ENCODE measurements at regions not wholly inside any gene's neighbourhood (a gene's known extent, or its start where the extent isn't known, plus 50 kb on each side); places are given as distances from the start of the nearest gene placed in this dataset.

- intact Hi-C loops (cut with micrococcal nuclease; ENCODE audit: unreplicated experiment): no loop called here
- BruUV-seq (replicated peaks): no TSS peak
- ChIA-PET CTCF (ENCODE audit: unreplicated experiment) (no interaction called here), POLR2A (no interaction called here)
- no peaks in the 10 kb centered on the region for H3K79me2 ChIP-seq (ENCODE audit: insufficient read depth, low read depth, low read length)
- H4K20me1 ChIP-seq (ENCODE audit: insufficient read depth, low read length): no peaks in the 10 kb centered on the region
- no peak for TF ChIP-seq EZH2phosphoT487 (IDR thresholded peaks at IDR 0.05; ENCODE audit: borderline replicate concordance, low read depth, low read length)
- no peak overlapping the region for H3K4me3 ChIP-seq (ENCODE audit: low read depth, low read length, poor library complexity, severe bottlenecking)
- no peaks in the 10 kb centered on the region for H3K9me2 ChIP-seq (ENCODE audit: insufficient read depth, low read length)
- no peak for DNase-seq (ENCODE audit: low spot score)
- H2AFZ ChIP-seq (ENCODE audit: low read length): no peak overlapping the region
- no peak overlapping the region for H3K27ac ChIP-seq (ENCODE audit: low read depth, low read length, poor library complexity, severe bottlenecking)
- no peaks in the 10 kb centered on the region for H3K36me3 ChIP-seq (ENCODE audit: insufficient read depth, low read length)
- H3K4me1 ChIP-seq (ENCODE audit: insufficient read depth, low read length, poor library complexity, severe bottlenecking): no peaks in the 10 kb centered on the region
- no peak overlapping the region for H3K4me2 ChIP-seq (ENCODE audit: low read length)
- no peaks in the 10 kb centered on the region for H3K9me3 ChIP-seq (ENCODE audit: low read length)
Observed at GRCh38 chr2:13401312-13401711, 684.6 kb downstream of the TRIB2 start.

GRCh38 chr2:13413989-13414388 is 697.3 kb downstream of the TRIB2 start:
- intact Hi-C loops (cut with micrococcal nuclease; ENCODE audit: unreplicated experiment): no loop called here
- CTCF ChIA-PET (ENCODE audit: unreplicated experiment): no interaction called here
- TF ChIP-seq CTCF (conservative IDR thresholded peaks at IDR 0.05; ENCODE audit: low read length): no peak
- TF ChIP-seq EZH2phosphoT487 (IDR thresholded peaks at IDR 0.05; ENCODE audit: borderline replicate concordance, low read depth, low read length): no peak
- no peak overlapping the region for H3K27ac ChIP-seq (ENCODE audit: low read depth, low read length, poor library complexity, severe bottlenecking)
- H3K36me3 ChIP-seq (ENCODE audit: insufficient read depth, low read length): no peaks in the 10 kb centered on the region
- H3K4me1 ChIP-seq (ENCODE audit: insufficient read depth, low read length, poor library complexity, severe bottlenecking): no peaks in the 10 kb centered on the region
- no peak overlapping the region for H3K4me2 ChIP-seq (ENCODE audit: low read length)
- BruUV-seq (replicated peaks): no TSS peak
- H3K9me2 ChIP-seq (ENCODE audit: insufficient read depth, low read length): no peaks in the 10 kb centered on the region
- H4K20me1 ChIP-seq (ENCODE audit: insufficient read depth, low read length): no peaks in the 10 kb centered on the region
- no peaks in the 10 kb centered on the region for H3K9me3 ChIP-seq (ENCODE audit: low read length)
- no peak overlapping the region for H3K4me3 ChIP-seq (ENCODE audit: low read depth, low read length, poor library complexity, severe bottlenecking)
- H3K79me2 ChIP-seq (ENCODE audit: insufficient read depth, low read depth, low read length): no peaks in the 10 kb centered on the region
- POLR2A ChIA-PET: no interaction called here
- H2AFZ ChIP-seq (ENCODE audit: low read length): no peak overlapping the region
- DNase-seq (ENCODE audit: low spot score): no peak

- H3K9me2 ChIP-seq (ENCODE audit: insufficient read depth, low read length): no peaks in the 10 kb centered on the region
- H4K20me1 ChIP-seq (ENCODE audit: insufficient read depth, low read length): no peaks in the 10 kb centered on the region
- intact Hi-C loops (cut with micrococcal nuclease; ENCODE audit: unreplicated experiment): no loop called here
- H3K4me3 ChIP-seq (ENCODE audit: low read depth, low read length, poor library complexity, severe bottlenecking): no peak overlapping the region
- H3K79me2 ChIP-seq (ENCODE audit: insufficient read depth, low read depth, low read length): no peaks in the 10 kb centered on the region
- no peak overlapping the region for H3K27ac ChIP-seq (ENCODE audit: low read depth, low read length, poor library complexity, severe bottlenecking)
- no TSS peak for BruUV-seq (replicated peaks)
- H3K9me3 ChIP-seq (ENCODE audit: low read length): no peaks in the 10 kb centered on the region
- H3K4me1 ChIP-seq (ENCODE audit: insufficient read depth, low read length, poor library complexity, severe bottlenecking): no peaks in the 10 kb centered on the region
- H3K36me3 ChIP-seq (ENCODE audit: insufficient read depth, low read length): no peaks in the 10 kb centered on the region
- POLR2A ChIA-PET: no interaction called here
- H2AFZ ChIP-seq (ENCODE audit: low read length): no peak overlapping the region
- CTCF ChIA-PET (ENCODE audit: unreplicated experiment): no interaction called here
- no peak overlapping the region for H3K4me2 ChIP-seq (ENCODE audit: low read length)
- no peak for TF ChIP-seq EZH2phosphoT487 (IDR thresholded peaks at IDR 0.05; ENCODE audit: borderline replicate concordance, low read depth, low read length)
- no peak for TF ChIP-seq CTCF (conservative IDR thresholded peaks at IDR 0.05; ENCODE audit: low read length)
- DNase-seq (ENCODE audit: low spot score): no peak
Observed at GRCh38 chr2:13414897-13415296, 698.2 kb downstream of the TRIB2 start.
